Esophagus (tissue), 2 donors: ENCODE measurements at regions not wholly inside any gene's neighbourhood (a gene's known extent, or its start where the extent isn't known, plus 50 kb on each side); places are given as distances from the start of the nearest gene placed in this dataset.
"Not testable (repeated sequence)": the region's sequence is repeated elsewhere in the genome, so short reads cannot be mapped to it uniquely, and the experiment has no call there.

Experiments used
- H3K27ac ChIP-seq, 2 donors: one replicate each; pipeline ENCODE4 v1.5.1; 2013; ENCODE audit warnings: low read depth in 2 of 2, mild to moderate bottlenecking in 2 of 2, inconsistent platforms in 1 of 2, low read length in 1 of 2, moderate library complexity in 1 of 2
- H3K27me3 ChIP-seq, 2 donors: one replicate each; pipeline ENCODE4 v1.6.1; 2013; ENCODE audit warnings: low read length in 2 of 2, control low read depth in 1 of 2, mild to moderate bottlenecking in 1 of 2; ENCODE audit not compliant: insufficient read depth in 2 of 2, control insufficient read depth in 1 of 2
- H3K36me3 ChIP-seq, 2 donors: one replicate each; pipeline ENCODE4 v1.6.1; 2013; ENCODE audit warnings: low read length in 1 of 2; ENCODE audit not compliant: control insufficient read depth in 2 of 2, insufficient read depth in 2 of 2
- H3K4me1 ChIP-seq, 2 donors: one replicate each; pipeline ENCODE4 v1.6.1; 2013; ENCODE audit warnings: low read length in 1 of 2; ENCODE audit not compliant: control insufficient read depth in 2 of 2, insufficient read depth in 2 of 2
- H3K4me3 ChIP-seq, 2 donors: one replicate each; pipeline ENCODE4 v1.5.1; 2013; ENCODE audit warnings: low read length in 2 of 2, mild to moderate bottlenecking in 2 of 2, low read depth in 1 of 2, moderate library complexity in 1 of 2
- H3K9me3 ChIP-seq, 2 donors: one replicate each; pipeline ENCODE4 v1.6.1; 2013; ENCODE audit warnings: mild to moderate bottlenecking in 2 of 2, low read depth in 1 of 2, low read length in 1 of 2, moderate library complexity in 1 of 2; ENCODE audit not compliant: control insufficient read depth in 2 of 2, insufficient read depth in 1 of 2
- WGBS, 2 donors: extraction: QIAGEN DNeasy Blood & Tissue Kit; methylation state at CpG; one replicate each; pipeline ENCODE4 v1.1.7; 2013; 5-methylcytosine and 5-hydroxymethylcytosine counted together
- donor health status: healthy with polysubstance abuse.
- donor health status: Bipolar disorder and iron deficiency.

DNA sequence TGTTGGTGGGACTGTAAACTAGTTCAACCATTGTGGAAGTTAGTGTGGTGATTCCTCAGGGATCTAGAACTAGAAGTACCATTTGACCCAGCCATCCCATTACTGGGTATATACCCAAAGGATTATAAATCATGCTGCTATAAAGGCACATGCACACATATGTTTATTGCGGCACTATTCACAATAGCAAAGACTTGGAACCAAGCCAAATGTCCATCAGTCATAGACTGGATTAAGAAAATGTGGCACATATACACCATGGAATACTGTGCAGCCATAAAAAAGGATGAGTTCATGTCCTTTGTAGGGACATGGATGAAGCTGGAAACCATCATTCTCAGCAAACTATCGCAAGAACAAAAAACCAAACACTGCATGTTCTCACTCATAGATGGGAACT lies 334.5 kb upstream of the SPRY2 start:
- 86 to 100% methylated on average over 1 of the region's 2 CpGs for WGBS, 2 donors
- not testable (repeated sequence) for H3K4me3 ChIP-seq, H3K4me1 ChIP-seq, H3K9me3 ChIP-seq, H3K27me3 ChIP-seq, H3K36me3 ChIP-seq, H3K27ac ChIP-seq

DNA sequence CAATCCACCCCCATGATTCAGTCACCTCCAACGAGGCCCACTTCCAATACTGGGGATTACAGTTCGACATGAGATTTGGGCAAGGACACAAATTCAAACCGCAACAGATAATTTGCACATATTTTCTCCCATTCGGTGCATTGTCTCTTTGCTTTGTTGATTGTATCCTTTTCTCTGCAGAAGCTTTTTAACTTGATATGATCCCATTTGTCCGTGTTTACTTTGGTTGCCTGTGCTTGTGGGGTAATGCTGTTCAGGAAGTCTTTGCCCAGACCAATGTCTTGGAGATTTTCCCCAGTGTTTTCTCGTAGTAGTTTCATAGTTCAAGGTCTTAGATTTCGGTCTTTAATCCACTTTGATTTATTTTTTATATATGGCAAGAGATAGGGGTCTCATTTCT lies 330.8 kb upstream of the SPRY2 start:
- WGBS, 2 donors: 86 to 90% methylated on average over 7 of the region's 7 CpGs
- Histone ChIP-seq H3K27me3 (no peaks in the 10 kb centered on the region), H3K4me1 (no peaks in the 10 kb centered on the region), H3K4me3 (no peak overlapping the region), H3K36me3 (no peaks in the 10 kb centered on the region), H3K9me3 (no peaks in the 10 kb centered on the region), H3K27ac (no peak overlapping the region)

DNA sequence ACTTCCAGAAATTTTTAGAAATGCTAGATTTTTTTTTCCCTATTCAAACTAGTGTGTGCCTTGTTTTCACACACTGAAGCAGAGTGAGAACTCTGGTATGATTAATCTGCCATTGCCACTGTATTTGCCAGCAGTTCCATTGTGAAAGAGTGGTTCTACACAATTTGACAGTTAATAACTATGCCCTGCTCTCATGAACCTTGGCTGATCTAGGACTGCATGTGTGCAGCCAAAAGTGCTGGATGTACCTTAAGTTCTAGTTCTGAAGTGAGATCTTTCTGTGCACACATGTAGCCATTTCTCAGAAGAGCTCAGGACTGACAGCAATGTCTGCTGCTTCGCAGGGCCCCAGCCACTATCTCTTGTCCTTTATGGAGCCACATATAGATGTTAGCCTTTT lies 328.2 kb upstream of the SPRY2 start:
- H3K4me1 ChIP-seq: no peaks in the 10 kb centered on the region
- no peaks in the 10 kb centered on the region for H3K36me3 ChIP-seq
- H3K27me3 ChIP-seq: no peaks in the 10 kb centered on the region
- WGBS, 2 donors: 94 to 97% methylated on average over 1 of the region's 1 CpG
- H3K9me3 ChIP-seq: no peaks in the 10 kb centered on the region
- no peak overlapping the region for H3K27ac ChIP-seq
- H3K4me3 ChIP-seq: no peak overlapping the region

DNA sequence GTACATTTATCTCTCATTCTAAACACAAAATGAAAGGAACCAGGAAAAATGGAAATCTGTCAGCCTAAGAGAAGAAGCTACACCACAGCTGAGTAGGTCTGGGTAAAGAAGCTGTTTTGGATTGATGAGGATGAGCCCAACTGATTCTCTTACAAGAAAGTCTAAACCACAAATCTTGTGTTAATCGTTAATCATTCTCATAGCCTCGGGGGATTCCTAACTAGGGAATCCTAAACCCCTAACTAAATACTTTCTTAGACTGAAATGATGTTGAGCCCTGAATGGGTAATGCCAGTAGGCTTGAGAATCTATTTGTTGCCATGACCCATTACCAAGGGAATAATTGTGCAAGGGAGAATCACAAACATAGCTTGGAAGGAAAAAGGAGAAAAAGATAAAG lies 327.5 kb upstream of the SPRY2 start:
- WGBS, 2 donors: 48 to 68% methylated on average over 2 of the region's 2 CpGs
- no peaks in the 10 kb centered on the region for H3K36me3 ChIP-seq
- H3K27me3 ChIP-seq: no peaks in the 10 kb centered on the region
- H3K9me3 ChIP-seq: no peaks in the 10 kb centered on the region
- no peak overlapping the region for H3K4me3 ChIP-seq
- no peak overlapping the region for H3K27ac ChIP-seq
- H3K4me1 ChIP-seq: no peaks in the 10 kb centered on the region

DNA sequence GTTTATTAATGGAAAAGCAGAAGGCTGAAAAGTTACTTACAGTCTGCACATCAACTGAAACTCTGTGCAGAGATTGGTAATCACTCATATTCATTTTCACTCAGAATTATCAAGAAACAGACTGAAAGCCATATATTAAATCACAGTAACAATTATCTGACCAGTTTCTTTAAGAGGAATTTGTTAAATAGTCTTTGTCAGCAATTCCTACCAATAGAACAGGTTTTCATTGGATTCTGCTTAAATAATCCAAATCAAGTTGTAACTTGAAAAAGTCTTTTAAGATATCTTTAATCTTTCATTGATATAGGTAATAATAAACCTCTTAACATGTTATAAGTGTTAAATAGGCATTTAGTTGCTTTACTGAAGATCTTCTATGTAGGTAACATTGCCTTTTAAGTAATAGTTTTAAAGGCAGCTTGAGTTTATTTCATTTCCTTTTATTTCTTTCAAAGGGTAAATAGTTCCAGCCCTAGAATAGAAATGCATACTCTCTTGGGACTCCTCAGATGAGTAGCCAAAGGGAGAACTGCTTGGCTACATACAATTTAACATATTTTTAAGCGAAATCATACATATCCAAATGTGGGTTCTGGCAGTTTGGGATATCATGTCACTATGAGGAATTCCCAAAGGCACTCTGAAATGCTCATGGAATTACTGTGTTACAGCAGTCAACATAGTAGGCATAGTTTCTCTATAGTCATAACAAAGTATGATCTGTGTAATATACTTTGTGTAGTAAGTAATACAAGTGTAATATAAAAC lies 326.0 kb upstream of the SPRY2 start:
- Histone ChIP-seq H3K27ac (no peak overlapping the region), H3K9me3 (no peaks in the 10 kb centered on the region), H3K4me3 (no peak overlapping the region), H3K27me3 (no peaks in the 10 kb centered on the region), H3K4me1 (no peaks in the 10 kb centered on the region), H3K36me3 (no peaks in the 10 kb centered on the region)
- 70 to 73% methylated on average over 1 of the region's 1 CpG for WGBS, 2 donors

DNA sequence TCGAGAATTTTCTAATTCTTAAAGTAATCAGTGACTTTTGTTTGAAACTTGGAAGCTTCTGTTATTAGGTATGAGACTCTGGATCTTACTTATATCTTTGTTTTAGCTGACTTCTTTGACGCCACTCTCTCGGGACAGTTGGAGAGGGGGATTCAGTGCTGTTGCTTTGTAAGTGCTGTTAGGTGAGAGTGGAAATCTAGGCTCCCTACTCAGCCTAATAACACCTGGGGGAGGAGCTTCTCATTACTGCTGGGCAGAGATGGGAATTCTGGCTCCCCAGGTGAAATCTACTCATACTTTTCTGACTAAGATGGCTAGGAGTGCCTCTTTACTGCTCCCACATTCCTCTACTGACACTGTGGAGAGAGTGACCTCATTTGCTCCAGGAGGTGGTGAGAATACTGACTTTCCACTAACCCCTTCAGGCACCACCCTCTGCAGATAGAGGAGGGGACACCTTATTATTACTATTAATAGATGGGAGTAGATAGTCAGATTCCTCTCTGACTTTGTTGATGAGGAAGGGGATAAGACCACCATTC lies 324.9 kb upstream of the SPRY2 start:
- WGBS, 2 donors: 75 to 78% methylated on average over 3 of the region's 3 CpGs

DNA sequence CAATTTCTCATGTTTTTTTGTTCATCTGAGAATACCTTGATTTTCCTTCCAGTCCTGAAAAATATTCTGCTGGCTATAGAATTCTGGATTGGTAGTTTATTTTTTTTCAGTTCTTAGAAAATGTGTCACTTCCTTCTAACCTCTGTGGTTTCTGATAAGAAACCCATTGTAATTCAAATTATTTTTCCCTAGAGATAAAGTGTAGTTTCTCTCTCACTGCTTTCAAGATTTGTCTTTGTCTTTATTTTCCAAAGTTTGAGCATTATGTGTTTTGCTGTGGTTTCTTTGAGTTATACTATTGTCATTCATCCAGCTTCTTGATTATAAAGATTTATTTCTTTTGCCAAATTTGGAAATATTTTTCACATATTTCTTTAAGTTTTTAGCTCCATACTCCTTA lies 324.0 kb upstream of the SPRY2 start:
- H3K4me3 ChIP-seq: no peak overlapping the region
- H3K9me3 ChIP-seq: no peaks in the 10 kb centered on the region
- no peaks in the 10 kb centered on the region for H3K36me3 ChIP-seq
- no peak overlapping the region for H3K27ac ChIP-seq
- H3K27me3 ChIP-seq: no peaks in the 10 kb centered on the region
- H3K4me1 ChIP-seq: no peaks in the 10 kb centered on the region

More for the DNA sequence above, 324.9 kb upstream of the SPRY2 start:
- H3K36me3 ChIP-seq: no peaks in the 10 kb centered on the region
- H3K27me3 ChIP-seq: no peaks in the 10 kb centered on the region
- no peak overlapping the region for H3K27ac ChIP-seq
- H3K4me1 ChIP-seq: no peaks in the 10 kb centered on the region
- no peak overlapping the region for H3K4me3 ChIP-seq
- no peaks in the 10 kb centered on the region for H3K9me3 ChIP-seq

DNA sequence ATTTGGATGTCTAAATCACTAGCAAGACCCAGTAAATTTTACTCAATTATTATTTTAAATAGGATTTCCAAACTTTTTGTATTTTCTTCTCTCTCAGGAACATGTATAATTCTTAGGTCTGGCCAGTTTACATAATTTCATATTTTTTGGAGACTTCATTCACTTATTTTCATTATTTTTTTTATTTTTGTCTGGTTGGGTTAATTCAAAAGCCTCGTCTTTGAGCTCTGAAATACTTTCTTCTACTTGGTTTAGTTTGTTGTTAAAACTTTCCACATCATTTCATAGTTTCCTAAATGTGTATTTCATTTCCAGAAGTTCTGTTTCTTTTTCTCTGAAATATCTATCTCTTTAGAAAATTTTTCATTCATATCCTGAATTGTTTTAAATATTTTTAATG lies 322.9 kb upstream of the SPRY2 start:
- Histone ChIP-seq H3K9me3 (peaks cover 0 to 2% of the 10 kb centered on the region in 2 donors), H3K36me3 (no peaks in the 10 kb centered on the region), H3K4me1 (no peaks in the 10 kb centered on the region), H3K4me3 (no peak overlapping the region), H3K27ac (no peak overlapping the region), H3K27me3 (no peaks in the 10 kb centered on the region)
- 77 to 88% methylated on average over 1 of the region's 1 CpG for WGBS, 2 donors

DNA sequence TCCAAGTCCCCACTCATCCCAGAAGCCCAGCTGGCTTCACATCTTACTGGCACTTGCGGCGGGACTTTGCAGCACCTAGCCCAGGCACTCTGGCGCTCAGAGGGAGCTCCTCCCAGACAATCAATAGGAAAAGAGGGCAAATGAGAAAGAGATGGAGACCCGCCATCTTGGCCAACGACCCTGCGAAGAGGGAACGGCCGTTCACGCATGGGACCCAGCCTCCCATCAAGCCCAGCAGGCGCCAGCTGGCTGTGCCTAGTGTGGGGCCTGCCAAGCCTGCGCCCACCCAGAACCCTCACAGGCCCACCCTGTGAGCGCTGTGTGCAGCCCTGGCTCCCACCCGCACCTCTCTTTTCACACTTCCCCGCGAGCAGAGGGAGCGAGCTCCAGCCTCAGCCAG lies 317.8 kb upstream of the SPRY2 start:
- Histone ChIP-seq H3K27ac (no peak overlapping the region), H3K27me3 (no peaks in the 10 kb centered on the region), H3K9me3 (peaks cover 3 to 6% of the 10 kb centered on the region in 2 donors), H3K4me1 (no peaks in the 10 kb centered on the region), H3K4me3 (no peak overlapping the region), H3K36me3 (no peaks in the 10 kb centered on the region)
- WGBS, 2 donors: 95% methylated on average over 16 of the region's 16 CpGs

DNA sequence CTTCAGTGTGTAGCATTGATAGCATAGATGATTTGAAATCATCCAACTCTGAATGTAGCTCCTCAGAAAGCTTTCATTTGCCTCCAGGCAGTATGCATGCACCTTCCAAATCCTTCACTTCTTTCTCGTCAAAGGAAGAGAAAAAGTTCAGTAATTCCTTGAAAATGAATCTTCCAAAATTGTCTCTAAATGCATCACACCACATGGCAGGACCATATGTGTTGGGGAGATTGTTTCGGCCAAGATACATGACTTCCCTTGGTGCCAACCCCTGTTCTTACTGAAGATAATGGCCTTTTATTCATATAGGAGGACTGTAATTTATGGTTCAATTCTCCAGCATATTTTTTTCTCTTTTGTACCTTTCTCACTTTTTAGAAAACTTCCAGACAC lies 315.6 kb upstream of the SPRY2 start:
- Histone ChIP-seq H3K4me1 (no peaks in the 10 kb centered on the region), H3K4me3 (no peak overlapping the region), H3K9me3 (peaks cover 3 to 6% of the 10 kb centered on the region in 2 donors), H3K27ac (no peak overlapping the region), H3K36me3 (no peaks in the 10 kb centered on the region), H3K27me3 (no peaks in the 10 kb centered on the region)
- WGBS, 2 donors: 82% methylated on average over 2 of the region's 2 CpGs
